ENCODE measurements at regions not wholly inside any gene's neighbourhood (a gene's known extent, or its start where the extent isn't known, plus 50 kb on each side); places are given as distances from the start of the nearest gene placed in this dataset.

GRCh38 chr5:167800427-167800826 lies 491.0 kb upstream of the WWC1 start:
- H3K27me3 ChIP-seq (ENCODE audit: control insufficient read depth in 1 of 2, insufficient read depth in 2 of 2, low read length in 1 of 2) = no peaks in the 10 kb centered on the region
- ATAC-seq (ENCODE audit: low FRiP score) (no peak), DNase-seq (no peak)
- no peaks in the 10 kb centered on the region for H3K9me3 ChIP-seq (ENCODE audit: control insufficient read depth, low read length)
- H3K4me3 ChIP-seq (ENCODE audit: low read length in 2 of 2) = no peak overlapping the region
- no peaks in the 10 kb centered on the region for H3K36me3 ChIP-seq (ENCODE audit: control insufficient read depth in 1 of 2, insufficient read depth in 2 of 2, low read length in 1 of 2)
- H3K4me1 ChIP-seq (ENCODE audit: control insufficient read depth in 1 of 2, insufficient read depth in 2 of 2, low read length in 2 of 2) = no peaks in the 10 kb centered on the region
- intact Hi-C loops (cut with DNase I) = no loop called here
- no peak overlapping the region for H3K27ac ChIP-seq (ENCODE audit: low read depth in 1 of 2, low read length in 2 of 2)
- 81 to 82% methylated on average over 4 of the region's 4 CpGs for WGBS, 2 donors

DNA sequence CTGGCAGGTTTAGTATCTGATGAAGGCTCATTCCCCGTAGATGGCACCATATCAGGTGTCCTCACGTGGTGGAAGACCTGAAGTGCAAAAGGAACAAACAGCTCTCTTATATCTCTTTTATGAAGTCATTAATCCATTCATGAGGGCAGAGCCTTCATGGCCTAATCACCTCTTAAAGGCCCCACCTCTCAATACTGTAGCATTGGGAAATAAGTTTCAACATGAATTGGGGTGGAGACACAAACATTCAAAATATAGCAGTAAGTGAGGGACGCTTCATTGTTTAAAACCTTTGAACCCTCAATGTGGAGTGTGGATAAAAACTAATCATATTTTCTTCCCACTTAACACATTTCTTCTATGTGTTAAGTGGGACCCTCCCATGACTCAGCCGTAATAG lies 489.4 kb upstream of the WWC1 start:
- WGBS, 2 donors = 96 to 98% methylated on average over 4 of the region's 4 CpGs
- Histone ChIP-seq H3K27ac (ENCODE audit: low read depth in 1 of 2, low read length in 2 of 2) (no peak overlapping the region), H3K27me3 (ENCODE audit: control insufficient read depth in 1 of 2, insufficient read depth in 2 of 2, low read length in 1 of 2) (no peaks in the 10 kb centered on the region), H3K36me3 (ENCODE audit: control insufficient read depth in 1 of 2, insufficient read depth in 2 of 2, low read length in 1 of 2) (no peaks in the 10 kb centered on the region), H3K4me1 (ENCODE audit: control insufficient read depth in 1 of 2, insufficient read depth in 2 of 2, low read length in 2 of 2) (no peaks in the 10 kb centered on the region), H3K4me3 (ENCODE audit: low read length in 2 of 2) (no peak overlapping the region), H3K9me3 (ENCODE audit: control insufficient read depth, low read length) (no peaks in the 10 kb centered on the region)
- ATAC-seq (ENCODE audit: low FRiP score) = no peak
- intact Hi-C loops (cut with DNase I) = no loop called here
- DNase-seq = no peak

GRCh38 chr5:167802755-167803431 lies 488.6 kb upstream of the WWC1 start:
- intact Hi-C loops (cut with DNase I) = no loop called here
- H3K4me3 ChIP-seq (ENCODE audit: low read length in 2 of 2) = no peak overlapping the region
- DNase-seq (no peak), ATAC-seq (ENCODE audit: low FRiP score) (no peak)
- H3K36me3 ChIP-seq (ENCODE audit: control insufficient read depth in 1 of 2, insufficient read depth in 2 of 2, low read length in 1 of 2) = no peaks in the 10 kb centered on the region
- H3K9me3 ChIP-seq (ENCODE audit: control insufficient read depth, low read length) = no peaks in the 10 kb centered on the region
- H3K4me1 ChIP-seq (ENCODE audit: control insufficient read depth in 1 of 2, insufficient read depth in 2 of 2, low read length in 2 of 2) = no peaks in the 10 kb centered on the region
- WGBS, 2 donors = 53 to 54% methylated on average over 2 of the region's 2 CpGs
- no peaks in the 10 kb centered on the region for H3K27me3 ChIP-seq (ENCODE audit: control insufficient read depth in 1 of 2, insufficient read depth in 2 of 2, low read length in 1 of 2)
- H3K27ac ChIP-seq (ENCODE audit: low read depth in 1 of 2, low read length in 2 of 2) = no peak overlapping the region

GRCh38 chr5:167804512-167805220 lies 486.8 kb upstream of the WWC1 start:
- intact Hi-C loops (cut with DNase I) = no loop called here
- H3K36me3 ChIP-seq (ENCODE audit: control insufficient read depth in 1 of 2, insufficient read depth in 2 of 2, low read length in 1 of 2) = no peaks in the 10 kb centered on the region
- no peak overlapping the region for H3K27ac ChIP-seq (ENCODE audit: low read depth in 1 of 2, low read length in 2 of 2)
- ATAC-seq (ENCODE audit: low FRiP score) (no peak), DNase-seq (no peak)
- WGBS, 2 donors = 90% methylated on average over 7 of the region's 7 CpGs
- no peak overlapping the region for H3K4me3 ChIP-seq (ENCODE audit: low read length in 2 of 2)
- H3K9me3 ChIP-seq (ENCODE audit: control insufficient read depth, low read length) = no peaks in the 10 kb centered on the region
- H3K4me1 ChIP-seq (ENCODE audit: control insufficient read depth in 1 of 2, insufficient read depth in 2 of 2, low read length in 2 of 2) = no peaks in the 10 kb centered on the region
- H3K27me3 ChIP-seq (ENCODE audit: control insufficient read depth in 1 of 2, insufficient read depth in 2 of 2, low read length in 1 of 2) = no peaks in the 10 kb centered on the region

DNA sequence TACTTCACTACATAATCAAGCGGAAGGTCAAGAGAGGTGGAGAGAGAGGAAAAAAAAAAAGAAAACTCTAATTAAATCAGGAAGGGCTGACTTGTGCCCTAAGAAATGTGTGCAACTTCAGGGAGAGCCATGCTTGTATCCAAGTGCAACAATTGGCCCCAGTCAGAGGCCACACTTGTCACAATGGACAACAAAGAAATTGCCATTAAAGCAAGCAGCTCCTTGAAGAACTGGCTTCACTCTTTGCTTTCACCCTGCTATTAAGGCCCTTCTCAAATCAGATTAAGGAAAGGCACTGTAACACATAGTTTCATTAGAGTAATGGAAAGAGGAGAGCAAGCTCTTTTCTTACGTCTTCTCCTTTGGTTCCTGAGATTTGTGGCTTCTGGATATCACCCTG lies 480.9 kb upstream of the WWC1 start:
- DNase-seq = no peak
- H3K27ac ChIP-seq (ENCODE audit: low read depth in 1 of 2, low read length in 2 of 2) = no peak overlapping the region
- WGBS, 2 donors = 93 to 95% methylated on average over 2 of the region's 2 CpGs
- no peak overlapping the region for H3K4me3 ChIP-seq (ENCODE audit: low read length in 2 of 2)
- no peaks in the 10 kb centered on the region for H3K36me3 ChIP-seq (ENCODE audit: control insufficient read depth in 1 of 2, insufficient read depth in 2 of 2, low read length in 1 of 2)
- no peaks in the 10 kb centered on the region for H3K27me3 ChIP-seq (ENCODE audit: control insufficient read depth in 1 of 2, insufficient read depth in 2 of 2, low read length in 1 of 2)
- H3K4me1 ChIP-seq (ENCODE audit: control insufficient read depth in 1 of 2, insufficient read depth in 2 of 2, low read length in 2 of 2) = no peaks in the 10 kb centered on the region
- no peak for ATAC-seq (ENCODE audit: low FRiP score)
- intact Hi-C loops (cut with DNase I) = no loop called here
- H3K9me3 ChIP-seq (ENCODE audit: control insufficient read depth, low read length) = no peaks in the 10 kb centered on the region

GRCh38 chr5:167812871-167813270 lies 478.6 kb upstream of the WWC1 start:
- Histone ChIP-seq H3K27ac (ENCODE audit: low read depth in 1 of 2, low read length in 2 of 2) (no peak overlapping the region), H3K4me1 (ENCODE audit: control insufficient read depth in 1 of 2, insufficient read depth in 2 of 2, low read length in 2 of 2) (no peaks in the 10 kb centered on the region), H3K4me3 (ENCODE audit: low read length in 2 of 2) (no peak overlapping the region), H3K9me3 (ENCODE audit: control insufficient read depth, low read length) (no peaks in the 10 kb centered on the region), H3K36me3 (ENCODE audit: control insufficient read depth in 1 of 2, insufficient read depth in 2 of 2, low read length in 1 of 2) (no peaks in the 10 kb centered on the region), H3K27me3 (ENCODE audit: control insufficient read depth in 1 of 2, insufficient read depth in 2 of 2, low read length in 1 of 2) (no peaks in the 10 kb centered on the region)
- DNase-seq (no peak), ATAC-seq (ENCODE audit: low FRiP score) (no peak)
- intact Hi-C loops (cut with DNase I) = no loop called here
- 74 to 81% methylated on average over 4 of the region's 4 CpGs for WGBS, 2 donors

- Histone ChIP-seq H3K4me1 (ENCODE audit: control insufficient read depth in 1 of 2, insufficient read depth in 2 of 2, low read length in 2 of 2) (no peaks in the 10 kb centered on the region), H3K27me3 (ENCODE audit: control insufficient read depth in 1 of 2, insufficient read depth in 2 of 2, low read length in 1 of 2) (no peaks in the 10 kb centered on the region), H3K4me3 (ENCODE audit: low read length in 2 of 2) (no peak overlapping the region), H3K36me3 (ENCODE audit: control insufficient read depth in 1 of 2, insufficient read depth in 2 of 2, low read length in 1 of 2) (no peaks in the 10 kb centered on the region), H3K9me3 (ENCODE audit: control insufficient read depth, low read length) (no peaks in the 10 kb centered on the region), H3K27ac (ENCODE audit: low read depth in 1 of 2, low read length in 2 of 2) (no peak overlapping the region)
- DNase-seq = no peak
- ATAC-seq (ENCODE audit: low FRiP score) = no peak
- intact Hi-C loops (cut with DNase I) = no loop called here
- 87 to 93% methylated on average over 2 of the region's 2 CpGs for WGBS, 2 donors
Measured at GRCh38 chr5:167813389-167813788, 478.1 kb upstream of the WWC1 start.

GRCh38 chr5:167814040-167814439 lies 477.4 kb upstream of the WWC1 start:
- 73 to 80% methylated on average over 6 of the region's 6 CpGs for WGBS, 2 donors
- DNase-seq = no peak
- Histone ChIP-seq H3K4me3 (ENCODE audit: low read length in 2 of 2) (no peak overlapping the region), H3K4me1 (ENCODE audit: control insufficient read depth in 1 of 2, insufficient read depth in 2 of 2, low read length in 2 of 2) (no peaks in the 10 kb centered on the region), H3K36me3 (ENCODE audit: control insufficient read depth in 1 of 2, insufficient read depth in 2 of 2, low read length in 1 of 2) (no peaks in the 10 kb centered on the region), H3K9me3 (ENCODE audit: control insufficient read depth, low read length) (no peaks in the 10 kb centered on the region), H3K27ac (ENCODE audit: low read depth in 1 of 2, low read length in 2 of 2) (no peak overlapping the region), H3K27me3 (ENCODE audit: control insufficient read depth in 1 of 2, insufficient read depth in 2 of 2, low read length in 1 of 2) (no peaks in the 10 kb centered on the region)
- no peak for ATAC-seq (ENCODE audit: low FRiP score)
- intact Hi-C loops (cut with DNase I) = no loop called here

- no peaks in the 10 kb centered on the region for H3K4me1 ChIP-seq (ENCODE audit: control insufficient read depth in 1 of 2, insufficient read depth in 2 of 2, low read length in 2 of 2)
- 48 to 58% methylated on average over 4 of the region's 4 CpGs for WGBS, 2 donors
- H3K27ac ChIP-seq (ENCODE audit: low read depth in 1 of 2, low read length in 2 of 2) = no peak overlapping the region
- DNase-seq = no peak
- no peak for ATAC-seq (ENCODE audit: low FRiP score)
- intact Hi-C loops (cut with DNase I) = no loop called here
- H3K36me3 ChIP-seq (ENCODE audit: control insufficient read depth in 1 of 2, insufficient read depth in 2 of 2, low read length in 1 of 2) = no peaks in the 10 kb centered on the region
- no peaks in the 10 kb centered on the region for H3K9me3 ChIP-seq (ENCODE audit: control insufficient read depth, low read length)
- H3K4me3 ChIP-seq (ENCODE audit: low read length in 2 of 2) = no peak overlapping the region
- peaks cover 0 to 2% of the 10 kb centered on the region in 2 donors for H3K27me3 ChIP-seq (ENCODE audit: control insufficient read depth in 1 of 2, insufficient read depth in 2 of 2, low read length in 1 of 2)
Measured at GRCh38 chr5:167814828-167815227, 476.6 kb upstream of the WWC1 start.

All from aorta (tissue), 5 donors.